ENCODE measurements at regions not wholly inside any gene's neighbourhood (a gene's known extent, or its start where the extent isn't known, plus 50 kb on each side); places are given as distances from the start of the nearest gene placed in this dataset.

DNA sequence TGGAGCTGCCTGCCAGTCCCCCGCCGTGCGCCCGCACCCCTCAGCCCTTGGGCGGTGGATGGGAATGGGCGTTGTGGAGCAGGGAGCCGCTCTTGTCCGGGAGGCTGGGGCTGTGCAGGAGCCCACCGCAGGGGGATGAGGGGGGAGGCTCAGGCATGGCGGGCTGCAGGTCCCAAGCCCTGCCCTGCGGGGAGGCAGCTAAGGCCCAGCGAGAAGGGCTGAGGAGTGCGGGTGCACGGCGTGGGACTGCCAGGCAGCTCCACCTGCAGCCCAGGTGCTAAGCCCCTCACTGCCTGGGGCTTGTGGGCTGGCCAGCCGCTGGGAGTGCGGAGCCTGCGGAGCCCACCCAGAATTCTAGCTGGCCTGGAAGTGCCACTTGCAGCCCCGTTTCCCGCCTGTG is 991.7 kb upstream of the ARRDC3 start:
- TF ChIP-seq, protein P1, sequence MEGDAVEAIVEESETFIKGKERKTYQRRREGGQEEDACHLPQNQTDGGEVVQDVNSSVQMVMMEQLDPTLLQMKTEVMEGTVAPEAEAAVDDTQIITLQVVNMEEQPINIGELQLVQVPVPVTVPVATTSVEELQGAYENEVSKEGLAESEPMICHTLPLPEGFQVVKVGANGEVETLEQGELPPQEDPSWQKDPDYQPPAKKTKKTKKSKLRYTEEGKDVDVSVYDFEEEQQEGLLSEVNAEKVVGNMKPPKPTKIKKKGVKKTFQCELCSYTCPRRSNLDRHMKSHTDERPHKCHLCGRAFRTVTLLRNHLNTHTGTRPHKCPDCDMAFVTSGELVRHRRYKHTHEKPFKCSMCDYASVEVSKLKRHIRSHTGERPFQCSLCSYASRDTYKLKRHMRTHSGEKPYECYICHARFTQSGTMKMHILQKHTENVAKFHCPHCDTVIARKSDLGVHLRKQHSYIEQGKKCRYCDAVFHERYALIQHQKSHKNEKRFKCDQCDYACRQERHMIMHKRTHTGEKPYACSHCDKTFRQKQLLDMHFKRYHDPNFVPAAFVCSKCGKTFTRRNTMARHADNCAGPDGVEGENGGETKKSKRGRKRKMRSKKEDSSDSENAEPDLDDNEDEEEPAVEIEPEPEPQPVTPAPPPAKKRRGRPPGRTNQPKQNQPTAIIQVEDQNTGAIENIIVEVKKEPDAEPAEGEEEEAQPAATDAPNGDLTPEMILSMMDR (IDR thresholded peaks at IDR 0.05): no peak
- TF ChIP-seq ZFX (IDR thresholded peaks at IDR 0.05; ENCODE audit: borderline replicate concordance): no peak
